GM19043 (cell line): ENCODE measurements at regions not wholly inside any gene's neighbourhood (a gene's known extent, or its start where the extent isn't known, plus 50 kb on each side); places are given as distances from the start of the nearest gene placed in this dataset.

ENCODE experiments used
- ATAC-seq: cut with Tn5 transposase; IDR thresholded peaks from one replicate; pipeline ENCODE4 v1.9.1; 2021; ENCODE audit warnings: low read depth; ENCODE audit not compliant: unreplicated experiment

DNA sequence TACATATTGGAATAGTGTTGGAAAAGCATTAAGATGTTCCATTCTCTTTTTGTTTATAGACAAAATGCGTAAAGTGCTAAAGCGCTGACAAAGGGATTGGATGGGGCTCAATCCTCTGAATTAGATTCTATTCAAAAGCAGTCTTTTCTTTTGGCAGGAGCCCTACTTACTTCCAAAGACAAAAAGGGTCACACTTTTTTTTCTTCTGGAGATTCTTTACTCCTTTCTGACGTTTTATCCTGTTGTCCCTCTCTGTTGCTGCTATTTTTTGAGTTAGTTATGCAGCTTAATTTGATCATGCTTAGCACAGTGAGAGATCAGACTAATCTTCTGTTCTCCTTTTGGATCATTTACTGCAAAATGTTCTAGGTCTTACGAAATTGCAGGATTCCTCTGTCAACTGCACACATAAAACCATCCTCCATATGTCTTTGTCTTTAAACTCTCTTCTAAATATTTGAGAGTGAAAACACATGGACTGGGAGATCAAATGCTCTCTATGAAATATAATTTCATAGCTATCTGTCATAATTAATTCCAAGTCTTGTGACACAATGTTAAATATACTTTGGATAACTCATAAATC, 656.4 kb upstream of the ADGRL2 start:
- no peak for ATAC-seq

DNA sequence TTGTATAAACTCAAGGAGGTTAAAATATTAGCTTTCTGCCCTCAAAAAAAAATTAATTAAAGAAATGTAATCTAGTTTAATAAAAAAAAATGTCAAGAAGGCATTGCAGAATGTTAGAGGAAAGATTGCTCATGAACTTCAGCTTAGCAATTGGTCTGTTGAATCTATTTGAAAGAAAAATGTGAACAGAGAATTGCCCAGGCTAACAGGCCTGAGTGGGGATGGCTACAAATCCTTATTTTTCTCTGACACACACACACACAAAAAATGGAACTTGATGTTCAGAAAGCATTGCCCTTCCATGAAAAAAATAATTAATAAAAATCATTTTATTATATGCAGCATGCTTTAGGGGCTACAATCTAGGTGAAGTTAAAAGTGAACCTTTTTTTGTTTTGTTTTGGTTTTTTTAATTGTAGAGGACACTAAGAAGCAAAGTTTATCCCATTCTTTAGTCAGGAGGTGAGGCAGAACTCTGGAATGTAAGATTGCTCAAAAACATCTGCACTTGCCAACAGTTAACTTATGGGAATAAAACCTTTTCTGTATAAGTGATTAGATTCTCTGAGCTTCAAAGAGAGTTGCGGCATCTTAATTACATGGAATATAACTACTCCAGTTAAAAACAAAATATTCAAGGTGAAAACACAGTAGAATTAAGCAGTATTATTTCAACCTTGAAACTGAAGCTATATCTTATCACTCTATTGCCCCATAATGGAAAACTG, 658.5 kb upstream of the ADGRL2 start:
- ATAC-seq: no peak

DNA sequence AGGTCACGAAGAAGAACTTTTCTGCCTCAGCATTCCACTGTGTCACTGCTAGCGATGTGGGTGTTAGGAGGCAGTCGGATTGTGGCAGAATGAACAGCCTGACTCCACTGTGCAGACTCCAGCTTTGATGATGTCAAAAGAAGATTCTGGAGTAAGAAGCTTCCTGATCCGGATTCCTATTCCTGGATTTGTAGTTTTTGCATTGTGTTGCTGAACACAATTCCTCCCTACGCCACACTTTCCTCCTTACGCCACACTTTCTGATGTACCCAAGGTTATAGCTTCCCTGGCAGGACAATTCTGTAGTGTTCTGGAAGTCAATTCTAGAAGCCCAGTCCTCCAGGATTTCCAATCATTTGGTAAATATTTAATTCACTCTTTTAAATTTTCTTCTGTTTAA, 665.2 kb upstream of the ADGRL2 start:
- no peak for ATAC-seq

DNA sequence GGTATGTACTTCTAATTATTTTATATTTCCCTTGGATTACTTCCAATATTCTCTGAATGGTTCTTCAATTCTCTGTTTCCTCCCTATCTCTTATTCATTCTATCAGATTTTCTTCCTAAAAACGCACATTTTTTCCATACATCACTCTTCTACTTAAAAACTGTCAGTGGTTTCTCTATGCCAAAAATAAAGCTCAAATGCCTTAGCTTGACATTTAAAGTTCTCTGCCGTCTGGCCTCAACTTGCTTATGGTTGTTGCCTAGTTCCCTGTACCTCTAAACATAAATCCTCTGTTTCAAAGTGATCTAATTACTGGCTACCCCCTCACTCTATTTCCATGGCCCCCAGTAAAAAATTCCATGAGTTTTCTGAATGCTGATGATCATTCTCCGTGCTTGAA, 671.0 kb upstream of the ADGRL2 start:
- ATAC-seq: no peak

DNA sequence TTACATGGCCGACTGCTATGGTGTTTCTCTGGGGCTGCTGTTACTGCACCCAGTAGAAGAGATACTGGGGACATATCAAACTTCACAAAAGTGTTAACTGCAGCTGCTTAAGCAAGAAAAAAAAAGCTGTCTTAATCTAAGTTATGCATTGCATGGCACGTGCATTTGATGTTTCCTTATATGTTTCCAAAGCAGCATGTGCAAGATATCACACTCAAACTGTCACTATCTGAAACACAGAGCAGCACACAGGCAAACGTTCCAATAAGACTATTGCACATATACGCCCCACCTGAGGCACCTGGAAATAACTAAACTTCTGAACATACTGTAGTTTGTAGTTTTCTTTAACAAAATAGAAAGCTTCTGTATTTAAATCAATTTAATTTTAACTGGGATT, 671.4 kb upstream of the ADGRL2 start:
- no peak for ATAC-seq

DNA sequence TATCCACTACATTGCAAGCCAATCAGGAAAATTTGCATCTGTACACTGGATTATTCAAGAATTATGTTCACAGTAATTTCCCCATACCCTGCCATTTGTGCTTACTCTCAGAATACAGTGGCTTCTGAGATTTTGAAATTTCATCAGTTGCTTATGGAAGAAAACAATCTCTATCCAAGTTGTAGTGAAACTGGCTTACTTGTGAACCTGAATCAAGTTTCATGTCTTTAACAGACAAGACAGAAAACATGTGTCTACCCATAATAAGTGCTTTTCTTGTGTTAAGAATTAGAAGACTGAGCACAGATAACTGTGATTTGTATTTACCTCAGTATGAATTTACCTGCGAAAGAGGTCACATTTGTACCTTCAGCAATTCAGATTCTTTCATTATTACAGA, 672.7 kb upstream of the ADGRL2 start:
- ATAC-seq: no peak

DNA sequence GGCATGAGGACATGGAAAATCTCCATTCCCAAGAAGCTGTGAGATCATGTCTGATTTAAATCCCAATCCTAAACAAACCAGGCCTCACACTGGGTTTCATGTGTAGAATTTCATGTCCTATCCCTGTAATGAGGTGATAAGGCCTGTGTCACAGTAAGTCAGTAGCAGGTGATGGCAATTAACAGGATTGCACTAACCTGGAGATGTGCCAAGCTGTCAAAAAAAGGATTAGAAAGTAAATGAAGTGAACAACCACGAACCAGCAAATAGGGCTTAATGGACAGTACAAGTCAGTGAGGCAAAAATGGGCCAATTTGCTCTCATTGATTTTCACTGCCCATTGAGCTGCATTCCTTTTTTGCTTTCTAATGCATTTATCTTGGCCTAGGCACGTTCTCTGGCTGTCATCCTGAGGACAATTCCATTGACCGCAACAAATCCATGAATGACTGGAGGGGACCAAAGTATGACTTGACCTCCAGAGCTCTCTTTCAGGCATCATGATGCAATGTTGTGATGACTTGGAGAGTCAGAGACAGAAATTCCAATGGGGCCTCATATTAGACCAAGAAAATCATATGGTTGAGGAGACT, 673.6 kb upstream of the ADGRL2 start:
- no peak for ATAC-seq

DNA sequence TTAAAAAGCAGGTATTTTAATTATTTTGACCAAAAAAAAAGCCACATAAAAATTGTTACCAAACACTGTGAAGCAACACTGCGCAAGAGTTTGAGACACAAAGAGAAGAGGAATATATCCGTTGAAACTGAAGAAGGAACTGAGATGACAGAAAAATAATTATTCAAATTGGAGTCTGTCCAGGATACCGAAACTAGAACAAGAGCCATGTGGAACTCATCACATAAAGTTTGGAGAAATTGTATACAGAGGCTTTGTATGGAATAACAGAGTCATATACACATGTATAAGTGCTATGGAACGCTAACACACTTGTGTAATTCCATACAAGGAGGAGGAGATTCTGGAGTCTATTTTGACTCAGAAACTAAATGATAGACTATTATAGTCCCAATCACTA, 675.1 kb upstream of the ADGRL2 start:
- no peak for ATAC-seq

DNA sequence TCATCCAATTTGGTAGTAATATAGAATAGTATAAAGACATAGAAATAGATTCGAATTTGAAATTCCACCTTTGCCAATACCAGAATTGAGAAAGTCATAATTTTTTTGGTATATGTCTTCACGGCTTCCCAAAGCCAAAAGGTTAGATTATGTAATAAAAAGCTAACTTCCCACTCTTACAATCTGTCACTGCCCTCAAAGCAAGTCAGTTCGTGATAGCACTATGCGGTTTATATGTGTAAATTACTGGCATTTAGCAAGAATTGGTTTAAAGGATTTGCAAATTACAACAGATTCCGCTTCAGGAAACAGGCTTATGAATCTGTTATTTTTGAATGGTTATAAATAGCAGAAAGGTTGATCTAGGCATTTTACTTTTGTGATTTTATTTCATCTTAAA, 679.4 kb upstream of the ADGRL2 start:
- no peak for ATAC-seq

DNA sequence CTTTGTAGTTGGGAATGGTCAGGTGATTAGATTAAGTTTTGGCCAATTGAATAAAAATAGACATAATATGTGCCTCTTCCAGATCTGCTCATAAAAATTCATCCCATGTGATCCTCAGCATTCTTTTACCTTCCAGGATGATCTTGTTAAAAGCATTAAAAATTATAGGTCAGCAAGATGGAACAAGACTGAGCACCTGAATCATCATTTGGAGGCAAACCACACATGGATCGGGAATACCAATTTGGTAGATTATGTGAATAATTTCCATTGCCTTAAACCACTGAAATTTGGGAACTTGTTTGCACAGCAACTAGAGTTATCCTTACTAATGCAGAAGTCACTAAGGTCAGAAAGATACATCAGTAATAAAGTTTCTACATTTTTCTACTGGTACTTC, 681.4 kb upstream of the ADGRL2 start:
- ATAC-seq: no peak

DNA sequence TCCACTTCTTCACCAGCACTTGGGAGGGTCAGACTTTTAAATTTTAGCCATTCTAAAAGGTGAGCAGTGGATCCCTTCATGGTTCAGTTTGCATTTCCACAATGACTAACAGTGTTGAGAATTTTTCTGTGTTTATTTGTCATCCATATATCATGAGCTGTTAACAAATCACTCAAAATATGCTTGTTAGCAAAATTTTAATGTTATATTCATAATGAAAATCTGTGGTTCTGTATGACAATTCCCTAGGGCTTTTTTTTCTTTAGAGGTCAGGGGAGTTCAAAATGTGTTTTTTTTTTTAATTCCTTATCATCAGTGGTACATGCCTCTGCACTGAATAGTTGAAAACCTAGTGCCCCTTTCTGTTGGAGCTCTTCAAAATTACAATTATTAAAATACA, 682.2 kb upstream of the ADGRL2 start:
- ATAC-seq: no peak

DNA sequence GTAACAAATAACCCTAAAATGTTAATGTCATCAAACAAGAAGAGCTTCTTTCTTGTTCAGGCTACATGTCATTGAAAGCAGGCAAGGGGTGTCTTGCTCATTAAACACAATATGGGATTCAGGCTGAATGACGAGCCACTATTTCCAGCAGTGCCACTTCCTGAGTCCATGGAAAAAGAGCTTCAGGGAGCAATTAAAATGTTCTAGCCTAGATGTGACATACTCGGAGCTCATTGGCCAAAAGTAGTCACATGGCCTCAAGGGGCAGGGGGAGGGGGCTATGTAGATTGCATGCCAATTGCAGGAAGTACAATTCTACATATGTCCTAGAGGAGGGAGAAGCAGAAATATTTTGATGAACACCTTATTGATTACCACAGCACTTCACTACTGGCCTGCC, 685.3 kb upstream of the ADGRL2 start:
- ATAC-seq: no peak

DNA sequence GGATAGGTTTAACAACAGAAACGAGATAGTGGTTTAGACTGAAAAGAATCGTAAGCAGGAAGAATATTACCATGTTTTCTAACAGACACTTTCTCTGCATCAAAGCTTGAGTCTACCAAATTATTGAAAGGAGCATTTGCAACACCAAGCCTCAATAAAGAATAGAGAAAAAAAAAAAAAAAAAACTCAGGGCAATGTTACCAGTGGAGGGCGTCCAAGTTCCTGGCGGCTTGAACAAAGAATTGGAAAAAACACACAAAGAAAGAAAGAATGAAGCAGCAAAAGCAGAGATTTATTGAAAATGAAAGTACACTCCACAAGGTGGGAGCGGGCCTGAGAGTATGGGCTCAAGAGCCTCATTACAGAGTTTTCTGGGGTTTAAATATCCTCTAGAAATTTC, 686.5 kb upstream of the ADGRL2 start:
- ATAC-seq: no peak

DNA sequence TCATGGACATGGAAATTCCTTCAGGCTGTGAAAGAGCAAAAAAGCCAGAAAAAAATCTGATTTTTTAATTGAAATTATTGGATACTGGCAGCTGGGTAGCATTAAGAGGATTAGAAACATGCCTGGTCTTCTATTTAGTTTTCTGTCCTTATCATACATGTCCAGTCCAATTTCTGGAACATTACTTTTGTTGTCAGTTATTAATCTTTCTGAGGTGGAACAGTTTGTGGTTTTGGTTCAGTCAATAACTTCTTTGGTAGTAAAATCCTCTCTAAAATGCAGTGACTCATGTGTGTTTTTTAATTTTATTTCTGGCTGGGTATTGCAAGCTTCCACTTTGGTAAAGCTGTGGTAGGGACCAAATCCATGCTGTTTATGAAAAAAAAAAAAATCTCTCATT, 687.0 kb upstream of the ADGRL2 start:
- no peak for ATAC-seq

DNA sequence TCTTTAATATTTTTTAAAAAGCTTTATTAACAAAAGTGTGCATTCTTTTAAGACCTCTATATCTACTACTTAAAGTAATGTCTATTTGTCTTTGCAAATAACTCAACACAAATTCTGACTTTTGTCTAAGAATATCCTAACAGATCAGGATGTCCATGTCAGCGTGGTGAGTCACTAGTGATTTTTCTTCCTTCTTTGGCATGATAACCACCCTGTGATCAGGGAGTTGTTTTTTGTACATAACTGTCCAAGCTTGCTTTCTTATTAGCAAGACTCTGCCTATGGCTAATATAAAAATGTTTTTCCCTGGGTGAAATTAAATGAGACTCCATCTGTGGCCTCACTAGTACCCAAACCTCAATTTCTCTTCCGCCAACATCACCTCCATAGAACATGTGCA, 688.9 kb upstream of the ADGRL2 start:
- ATAC-seq: no peak

DNA sequence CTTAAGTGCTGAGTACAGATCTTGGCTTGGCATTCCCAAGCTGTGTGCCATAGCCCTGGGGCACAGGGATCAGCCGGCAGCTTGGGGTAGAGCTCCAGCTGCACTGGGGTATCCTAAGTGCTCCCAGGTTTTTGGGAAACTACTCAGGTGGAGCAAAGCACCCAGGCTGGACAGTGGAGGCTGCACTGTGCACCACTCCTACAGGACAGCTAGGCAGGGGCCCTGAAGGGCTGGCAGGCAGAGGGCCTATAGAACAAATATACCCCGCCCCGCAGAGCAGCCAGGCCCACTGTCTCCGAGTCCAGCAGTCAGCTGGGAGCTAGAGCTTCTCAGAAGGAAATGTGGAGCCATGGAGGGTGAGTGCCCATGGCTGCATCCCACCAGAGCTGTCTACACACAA, 691.7 kb upstream of the ADGRL2 start:
- no peak for ATAC-seq

DNA sequence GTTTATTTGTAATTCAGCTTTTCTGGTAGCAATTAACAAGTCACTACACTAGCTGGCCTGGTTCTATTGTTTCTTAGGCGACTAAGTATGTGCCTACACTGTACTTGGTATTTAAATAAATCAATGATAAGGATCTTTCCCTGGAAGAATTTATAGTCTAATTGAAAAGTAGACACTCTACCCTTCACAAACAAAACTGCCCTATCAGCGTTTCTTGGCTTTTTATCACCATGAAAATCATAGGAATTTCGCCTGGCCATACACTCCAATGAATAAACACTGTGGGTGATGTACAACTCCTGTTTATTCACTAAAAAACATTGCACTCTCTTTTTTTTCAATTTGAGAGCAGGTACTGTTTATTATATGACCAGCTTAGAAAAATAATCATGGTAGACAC, 702.9 kb upstream of the ADGRL2 start:
- no peak for ATAC-seq

DNA sequence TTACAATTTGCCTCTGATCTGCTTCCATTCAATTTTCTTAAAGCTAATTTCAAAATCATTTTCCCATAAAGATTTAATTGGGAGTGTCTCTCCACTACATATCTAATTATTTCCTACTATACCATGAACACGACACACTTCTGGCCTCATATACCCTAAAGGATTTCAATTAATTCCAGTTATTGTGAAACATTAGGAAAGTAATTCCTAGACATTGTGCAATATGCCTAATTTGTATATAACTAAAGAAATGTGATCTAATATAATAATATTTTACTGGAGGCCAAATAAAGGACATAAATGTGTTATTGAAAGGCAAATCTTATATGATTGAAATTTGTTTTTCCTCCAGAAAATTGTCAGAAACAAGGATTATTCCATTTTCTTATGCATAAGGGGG, 727.2 kb upstream of the ADGRL2 start:
- ATAC-seq: no peak

DNA sequence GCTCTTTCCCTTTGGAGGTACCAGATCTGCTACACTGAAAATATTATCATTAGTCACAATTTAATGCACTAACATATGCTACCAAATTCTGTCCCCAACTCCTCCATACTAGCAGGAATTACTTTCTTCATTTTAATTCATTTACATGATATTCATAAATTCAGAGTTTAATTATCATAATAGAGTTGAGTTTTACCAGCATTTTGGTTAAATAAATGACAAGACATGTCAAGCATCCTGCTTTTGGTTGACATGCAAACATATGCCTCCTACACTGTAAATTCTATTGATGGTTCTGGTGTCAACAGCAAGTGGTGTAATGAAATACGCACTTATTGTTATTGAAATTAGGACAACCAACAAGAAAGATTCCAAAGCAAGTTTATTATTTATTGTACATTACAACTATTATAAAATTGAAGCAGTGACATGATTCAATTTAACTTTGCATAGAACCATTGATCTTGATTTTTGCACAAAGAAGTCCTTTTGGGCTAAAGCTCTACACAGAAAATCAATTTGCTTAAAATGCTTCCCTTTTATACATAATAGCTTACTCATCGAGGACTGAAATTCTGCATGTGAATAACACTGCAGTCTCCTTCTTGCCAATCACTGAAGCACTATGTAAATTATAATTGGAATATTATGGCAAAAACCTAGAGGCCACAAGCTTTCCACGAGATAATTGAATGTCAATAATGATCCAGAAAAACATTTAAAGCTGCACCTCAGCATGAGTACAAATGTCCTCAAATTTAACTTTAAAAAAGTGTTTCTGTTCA, 728.6 kb upstream of the ADGRL2 start:
- ATAC-seq: no peak

DNA sequence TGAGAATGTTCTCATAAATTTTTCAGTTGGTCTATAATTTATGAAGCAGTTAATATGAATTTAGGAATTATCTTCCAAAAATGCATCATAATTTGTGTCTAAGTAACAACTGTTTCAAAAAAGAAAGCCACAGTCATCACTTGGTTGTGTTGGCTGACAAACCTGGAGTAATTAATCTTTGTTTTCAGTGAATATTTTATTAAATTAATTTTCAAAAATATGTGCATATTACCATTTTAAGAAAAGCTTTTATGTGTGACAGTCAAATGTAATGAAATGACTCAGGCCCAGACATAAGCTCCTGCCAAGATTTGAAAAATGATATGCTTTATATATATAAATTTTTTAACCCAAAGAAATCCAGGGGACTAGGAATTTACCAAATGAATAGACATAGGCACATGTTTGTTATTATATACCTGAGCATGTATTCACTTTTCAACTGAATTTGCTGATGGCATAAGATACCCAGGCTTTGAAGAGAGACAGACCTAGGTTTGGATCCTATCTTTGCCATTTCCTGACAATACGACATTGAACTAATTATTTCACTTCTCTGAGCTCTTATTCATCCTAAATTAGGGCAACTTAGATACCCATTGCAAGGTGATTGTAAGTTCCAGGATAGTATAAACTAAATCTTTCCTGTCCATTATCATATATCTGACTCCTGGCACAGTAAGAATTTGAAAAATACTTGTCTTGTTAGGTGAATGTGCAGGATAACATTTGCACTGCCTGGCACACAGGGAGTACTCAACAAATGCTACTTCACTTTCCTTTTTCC, 729.5 kb upstream of the ADGRL2 start:
- no peak for ATAC-seq

DNA sequence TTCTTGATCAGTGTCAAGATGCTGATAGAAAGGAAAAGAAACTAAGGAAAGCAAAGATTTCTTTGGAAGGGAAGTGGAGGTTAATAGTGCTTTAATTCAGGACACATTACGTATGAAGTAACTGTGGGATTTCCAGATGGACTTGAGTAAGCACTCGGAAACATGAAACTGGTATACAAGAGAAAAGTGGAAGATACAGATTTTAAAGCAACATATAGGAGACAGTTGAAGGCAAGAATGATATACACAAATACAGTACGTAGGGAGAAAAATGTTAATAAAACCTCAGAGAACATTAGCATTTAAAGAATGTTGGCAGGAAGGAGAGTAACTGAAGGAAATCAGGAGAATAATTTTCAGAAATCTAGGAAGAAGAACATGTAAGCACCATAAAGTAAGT, 730.9 kb upstream of the ADGRL2 start:
- ATAC-seq: no peak
